NCI-H2107 treated with DMSO at 0.1 percent for 48 hours (cell line): ENCODE measurements at regions not wholly inside any gene's neighbourhood (a gene's known extent, or its start where the extent isn't known, plus 50 kb on each side); places are given as distances from the start of the nearest gene placed in this dataset.

Experiments used
- DNase-seq: peaks from one replicate; lab custom pipeline; 2025; ENCODE audit not compliant: unreplicated experiment; lab: John Stamatoyannopoulos, UW

GRCh38 chr5:3883040-3883439 lies 287.4 kb downstream of the IRX1 start:
- DNase-seq = no peak

- no peak for DNase-seq
Measured at GRCh38 chr5:3886524-3887451, 291.2 kb downstream of the IRX1 start.

GRCh38 chr5:3888310-3888709 lies 292.7 kb downstream of the IRX1 start:
- DNase-seq = no peak

- no peak for DNase-seq
Measured at GRCh38 chr5:3889412-3890142, 293.9 kb downstream of the IRX1 start.

GRCh38 chr5:3891113-3891512 lies 295.5 kb downstream of the IRX1 start:
- DNase-seq = no peak

- DNase-seq = no peak
Measured at GRCh38 chr5:3893527-3893926, 297.9 kb downstream of the IRX1 start.

GRCh38 chr5:3893975-3894374 lies 298.3 kb downstream of the IRX1 start:
- no peak for DNase-seq

GRCh38 chr5:3896098-3896497 lies 300.5 kb downstream of the IRX1 start:
- DNase-seq = no peak

GRCh38 chr5:3899093-3899492 lies 303.5 kb downstream of the IRX1 start:
- no peak for DNase-seq

GRCh38 chr5:3904584-3904983 lies 309.0 kb downstream of the IRX1 start:
- no peak for DNase-seq

- no peak for DNase-seq
Measured at GRCh38 chr5:3905031-3905430, 309.4 kb downstream of the IRX1 start.

GRCh38 chr5:3905521-3905920 lies 309.9 kb downstream of the IRX1 start:
- no peak for DNase-seq

GRCh38 chr5:3911111-3911510 lies 315.5 kb downstream of the IRX1 start:
- no peak for DNase-seq

GRCh38 chr5:3911773-3912172 lies 316.1 kb downstream of the IRX1 start:
- DNase-seq = no peak

GRCh38 chr5:3912790-3913189 lies 317.2 kb downstream of the IRX1 start:
- DNase-seq = no peak

- no peak for DNase-seq
Measured at GRCh38 chr5:3913279-3913678, 317.6 kb downstream of the IRX1 start.

GRCh38 chr5:3925022-3925421 lies 329.4 kb downstream of the IRX1 start:
- DNase-seq = no peak

- no peak for DNase-seq
Measured at GRCh38 chr5:3925935-3926334, 330.3 kb downstream of the IRX1 start.

- no peak for DNase-seq
Measured at GRCh38 chr5:3929799-3930198, 334.2 kb downstream of the IRX1 start.

- DNase-seq = no peak
Measured at GRCh38 chr5:3931976-3932375, 336.3 kb downstream of the IRX1 start.

- DNase-seq = no peak
Measured at GRCh38 chr5:3933536-3933935, 337.9 kb downstream of the IRX1 start.

- no peak for DNase-seq
Measured at GRCh38 chr5:3933966-3934365, 338.3 kb downstream of the IRX1 start.
